ENCODE measurements at regions not wholly inside any gene's neighbourhood (a gene's known extent, or its start where the extent isn't known, plus 50 kb on each side); places are given as distances from the start of the nearest gene placed in this dataset.
"Not testable (repeated sequence)": the region's sequence is repeated elsewhere in the genome, so short reads cannot be mapped to it uniquely, and the experiment has no call there.

GRCh38 chr7:115340828-115341227, 418.9 kb downstream of the MDFIC start:
- no peak for DNase-seq (ENCODE audit: low spot score)
- in situ Hi-C loops (cut with MboI; ENCODE audit: low sequenced_read_pairs, unreplicated experiment), result no loop called here
- TF ChIP-seq CTCF (IDR thresholded peaks at IDR 0.05; ENCODE audit: borderline replicate concordance, control extremely low read depth, extremely low read depth, insufficient read depth, missing control alignments), result no peak

- no peak for DNase-seq (ENCODE audit: low spot score)
- no peak for TF ChIP-seq CTCF (IDR thresholded peaks at IDR 0.05; ENCODE audit: borderline replicate concordance, control extremely low read depth, extremely low read depth, insufficient read depth, missing control alignments)
- in situ Hi-C loops (cut with MboI; ENCODE audit: low sequenced_read_pairs, unreplicated experiment), result no loop called here
Observed at GRCh38 chr7:115338016-115338415, 416.1 kb downstream of the MDFIC start.

GRCh38 chr7:115332691-115333090, 410.8 kb downstream of the MDFIC start:
- no peak for DNase-seq (ENCODE audit: low spot score)
- TF ChIP-seq CTCF (IDR thresholded peaks at IDR 0.05; ENCODE audit: borderline replicate concordance, control extremely low read depth, extremely low read depth, insufficient read depth, missing control alignments), result no peak
- in situ Hi-C loops (cut with MboI; ENCODE audit: low sequenced_read_pairs, unreplicated experiment), result no loop called here

- DNase-seq (ENCODE audit: low spot score), result no peak
- in situ Hi-C loops (cut with MboI; ENCODE audit: low sequenced_read_pairs, unreplicated experiment), result no loop called here
- no peak for TF ChIP-seq CTCF (IDR thresholded peaks at IDR 0.05; ENCODE audit: borderline replicate concordance, control extremely low read depth, extremely low read depth, insufficient read depth, missing control alignments)
Observed at GRCh38 chr7:115329006-115329405, 407.1 kb downstream of the MDFIC start.

GRCh38 chr7:115328018-115328417, 406.1 kb downstream of the MDFIC start:
- in situ Hi-C loops (cut with MboI; ENCODE audit: low sequenced_read_pairs, unreplicated experiment), result no loop called here
- DNase-seq (ENCODE audit: low spot score), result no peak
- TF ChIP-seq CTCF (IDR thresholded peaks at IDR 0.05; ENCODE audit: borderline replicate concordance, control extremely low read depth, extremely low read depth, insufficient read depth, missing control alignments), result no peak

GRCh38 chr7:115327326-115327725, 405.4 kb downstream of the MDFIC start:
- no peak for TF ChIP-seq CTCF (IDR thresholded peaks at IDR 0.05; ENCODE audit: borderline replicate concordance, control extremely low read depth, extremely low read depth, insufficient read depth, missing control alignments)
- DNase-seq (ENCODE audit: low spot score), result no peak
- in situ Hi-C loops (cut with MboI; ENCODE audit: low sequenced_read_pairs, unreplicated experiment), result no loop called here

GRCh38 chr7:115319541-115319940, 397.6 kb downstream of the MDFIC start:
- no peak for DNase-seq (ENCODE audit: low spot score)
- no peak for TF ChIP-seq CTCF (IDR thresholded peaks at IDR 0.05; ENCODE audit: borderline replicate concordance, control extremely low read depth, extremely low read depth, insufficient read depth, missing control alignments)
- in situ Hi-C loops (cut with MboI; ENCODE audit: low sequenced_read_pairs, unreplicated experiment), result no loop called here

GRCh38 chr7:115310316-115310715, 388.4 kb downstream of the MDFIC start:
- DNase-seq (ENCODE audit: low spot score); in situ Hi-C loops (cut with MboI; ENCODE audit: low sequenced_read_pairs, unreplicated experiment): not testable (repeated sequence)

Data from GM13976 (cell line).